ENCODE measurements at regions not wholly inside any gene's neighbourhood (a gene's known extent, or its start where the extent isn't known, plus 50 kb on each side); places are given as distances from the start of the nearest gene placed in this dataset.

DNA sequence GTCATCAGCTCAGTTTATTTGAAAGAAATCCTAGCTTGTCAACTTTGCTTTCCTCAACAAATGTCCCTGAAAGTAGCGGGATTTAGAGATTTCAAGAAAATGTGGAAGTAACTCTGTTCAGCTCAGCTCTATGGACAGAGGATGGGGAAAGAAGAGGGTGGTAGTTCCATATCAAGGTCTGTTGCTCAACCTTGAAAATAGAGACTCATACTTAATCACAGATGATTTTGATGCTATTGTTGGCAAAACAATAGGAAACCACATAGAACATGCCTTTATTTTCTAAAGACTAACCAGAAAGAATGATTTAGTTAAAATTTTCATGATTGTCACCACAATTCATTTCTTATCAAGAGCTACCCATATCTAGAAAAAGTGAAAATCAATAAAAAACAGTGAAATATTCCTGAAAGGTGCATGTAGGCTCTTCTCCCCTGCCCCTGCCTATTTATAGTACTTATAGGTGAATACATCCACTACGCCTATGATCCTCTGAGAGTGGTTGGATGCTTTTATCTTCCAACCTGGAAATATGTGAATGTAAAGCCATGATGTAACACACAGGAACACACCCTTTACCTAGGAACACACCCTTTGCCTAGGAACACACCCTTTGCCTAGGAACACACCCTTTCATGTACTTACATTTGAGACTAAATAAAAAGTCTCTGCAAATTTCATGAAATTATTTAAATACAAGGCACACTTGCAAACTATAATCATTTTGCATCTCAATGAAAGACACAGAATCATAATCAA, 65.8 kb downstream of the ETAA1 start:
- Mint-ChIP-seq H3K9me3 (no peaks in the 10 kb centered on the region), H3K4me1 (no peaks in the 10 kb centered on the region), H3K4me3 (no peak overlapping the region), H3K27ac (no peak overlapping the region), H3K27me3 (no peaks in the 10 kb centered on the region), H3K36me3 (no peaks in the 10 kb centered on the region)
- DNase-seq: no peak

DNA sequence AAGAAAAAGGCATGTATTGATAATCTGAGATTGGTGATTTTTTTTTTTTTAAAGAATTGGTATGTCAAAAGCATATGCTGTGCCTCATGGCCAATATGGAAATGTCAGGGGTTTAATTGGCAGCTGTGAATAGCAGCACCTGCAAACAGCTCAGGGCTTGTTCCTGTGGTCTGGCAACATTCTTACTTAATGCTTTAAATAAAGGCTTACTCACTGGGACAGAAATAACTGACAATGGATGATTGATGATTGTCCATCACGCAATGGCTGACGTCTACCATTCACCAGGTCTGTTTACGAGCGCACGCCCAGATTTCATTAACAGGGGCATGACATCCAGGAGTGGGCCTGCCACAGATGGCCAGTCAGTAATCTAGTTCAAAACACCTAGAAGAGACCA, 66.7 kb downstream of the ETAA1 start:
- Mint-ChIP-seq H3K27me3 (no peaks in the 10 kb centered on the region), H3K9me3 (no peaks in the 10 kb centered on the region), H3K4me3 (no peak overlapping the region)

DNA sequence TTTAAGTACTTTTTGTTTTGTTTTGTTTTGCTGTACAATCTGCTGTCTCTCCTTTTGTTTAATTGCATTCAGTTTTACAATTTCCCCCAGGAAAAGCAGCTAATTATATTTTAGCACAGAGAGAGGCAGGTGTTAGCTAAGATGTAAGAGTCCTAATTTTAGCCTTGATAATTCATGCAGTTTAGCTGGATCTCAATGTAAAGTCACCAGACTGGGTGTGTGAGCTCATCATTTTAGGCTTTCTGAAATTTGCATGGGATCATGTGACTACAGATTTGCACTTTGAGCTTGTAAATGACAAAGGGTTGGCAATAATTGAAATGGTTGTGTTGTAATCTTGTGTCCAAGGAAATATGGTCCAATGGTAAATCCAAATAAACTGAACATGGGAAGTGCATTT, 68.5 kb downstream of the ETAA1 start:
- no peak overlapping the region for H3K4me3 Mint-ChIP-seq
- no peak for DNase-seq
- no peaks in the 10 kb centered on the region for H3K9me3 Mint-ChIP-seq
- H3K36me3 Mint-ChIP-seq: no peaks in the 10 kb centered on the region
- H3K4me1 Mint-ChIP-seq: no peaks in the 10 kb centered on the region
- H3K27me3 Mint-ChIP-seq: no peaks in the 10 kb centered on the region
- no peak overlapping the region for H3K27ac Mint-ChIP-seq

More for the DNA sequence above, 66.7 kb downstream of the ETAA1 start:
- H3K27ac Mint-ChIP-seq: no peak overlapping the region
- no peak for DNase-seq
- H3K36me3 Mint-ChIP-seq: no peaks in the 10 kb centered on the region
- H3K4me1 Mint-ChIP-seq: no peaks in the 10 kb centered on the region

DNA sequence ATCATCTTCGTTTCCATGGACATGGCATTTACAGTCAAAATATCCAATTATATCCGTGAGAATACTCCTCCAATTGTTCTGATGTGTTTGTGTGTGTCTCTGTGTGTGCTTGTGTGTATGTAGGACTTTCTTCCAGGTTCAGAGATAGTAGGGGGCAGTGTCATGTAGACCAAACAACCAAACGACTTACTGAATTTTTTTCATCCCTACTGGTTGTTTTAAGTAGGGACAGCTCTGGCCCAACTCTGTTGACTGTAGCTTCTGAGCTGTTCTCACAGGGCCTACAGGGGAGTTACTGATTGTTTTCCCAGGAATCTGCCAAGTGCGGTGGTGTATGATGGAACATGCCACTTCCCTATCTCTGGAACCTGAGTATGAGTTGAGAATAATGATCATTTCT, 69.6 kb downstream of the ETAA1 start:
- Mint-ChIP-seq H3K27ac (no peak overlapping the region), H3K36me3 (no peaks in the 10 kb centered on the region), H3K9me3 (no peaks in the 10 kb centered on the region), H3K4me3 (no peak overlapping the region), H3K27me3 (peaks cover 4% of the 10 kb centered on the region), H3K4me1 (no peaks in the 10 kb centered on the region)
- DNase-seq: no peak

DNA sequence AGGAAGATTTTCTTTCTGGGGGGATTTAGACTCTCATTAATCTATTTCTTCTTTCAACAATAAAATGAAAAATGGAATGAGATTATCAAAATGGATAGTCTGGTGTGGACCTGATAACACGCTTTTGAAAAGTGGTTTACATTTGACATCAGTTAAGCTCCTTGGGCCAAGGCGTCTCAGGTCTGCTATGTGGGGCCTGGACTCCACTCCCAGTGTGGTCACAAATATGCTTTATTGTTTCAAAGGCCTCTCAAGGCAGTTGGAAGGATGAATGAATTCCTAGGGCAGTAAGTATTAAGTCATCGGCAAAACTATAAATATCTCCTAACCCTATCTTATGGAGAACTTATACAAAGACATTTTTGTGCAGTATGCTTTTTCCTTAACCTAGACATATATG, 74.5 kb downstream of the ETAA1 start:
- H3K36me3 Mint-ChIP-seq: no peaks in the 10 kb centered on the region
- H3K27ac Mint-ChIP-seq: no peak overlapping the region
- H3K9me3 Mint-ChIP-seq: no peaks in the 10 kb centered on the region
- no peaks in the 10 kb centered on the region for H3K4me1 Mint-ChIP-seq
- H3K4me3 Mint-ChIP-seq: no peak overlapping the region
- H3K27me3 Mint-ChIP-seq: peaks cover 15% of the 10 kb centered on the region
- no peak for DNase-seq

DNA sequence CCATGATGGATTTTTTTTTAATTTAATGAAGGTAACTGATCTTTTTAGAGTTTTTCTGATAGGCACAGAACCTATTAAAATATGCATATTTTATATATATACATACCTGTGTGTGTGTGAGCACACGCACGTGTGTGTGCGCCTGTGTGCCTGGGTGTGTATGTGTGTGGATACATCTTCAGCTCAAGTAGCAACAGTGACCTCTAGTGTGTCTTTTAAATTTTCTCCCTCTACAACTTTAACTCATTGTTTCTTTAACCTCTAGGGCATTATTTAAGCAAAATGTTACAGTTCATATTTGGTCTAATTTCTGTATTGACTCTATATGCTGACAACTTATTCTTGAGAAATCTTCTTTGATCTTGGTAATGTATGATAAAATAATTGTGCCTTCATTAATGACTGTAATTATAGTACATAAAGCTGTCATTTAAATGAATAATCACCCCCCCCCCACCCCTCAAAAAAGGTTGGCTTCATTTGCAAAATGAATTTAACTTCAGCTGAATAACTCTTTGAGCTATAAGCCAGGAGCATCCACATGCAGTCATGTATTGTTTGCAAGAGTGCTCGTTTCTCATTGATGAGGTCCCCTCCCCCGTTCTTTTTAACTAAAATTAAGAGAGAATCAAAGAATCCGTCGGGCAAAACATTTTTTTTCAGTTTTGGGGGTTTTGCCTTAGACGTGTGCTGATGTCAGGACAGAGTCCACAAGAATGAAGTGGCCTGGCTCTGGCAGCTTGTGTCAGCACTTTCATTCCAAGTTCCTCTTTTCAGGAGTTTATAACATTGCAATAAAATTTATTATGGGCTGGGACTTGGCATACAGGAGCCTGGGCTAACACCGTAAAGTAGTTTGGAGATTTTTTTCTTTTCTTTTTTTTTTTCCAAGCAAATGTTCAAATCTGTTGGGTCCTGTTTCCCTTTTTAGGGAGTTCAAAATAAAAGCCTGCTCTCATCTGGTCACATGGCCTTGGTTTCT, 80.0 kb downstream of the ETAA1 start:
- no peaks in the 10 kb centered on the region for H3K9me3 Mint-ChIP-seq
- no peak overlapping the region for H3K4me3 Mint-ChIP-seq
- no peaks in the 10 kb centered on the region for H3K4me1 Mint-ChIP-seq
- peaks cover 32% of the 10 kb centered on the region for H3K27me3 Mint-ChIP-seq
- DNase-seq: no peak
- no peaks in the 10 kb centered on the region for H3K36me3 Mint-ChIP-seq
- H3K27ac Mint-ChIP-seq: no peak overlapping the region

DNA sequence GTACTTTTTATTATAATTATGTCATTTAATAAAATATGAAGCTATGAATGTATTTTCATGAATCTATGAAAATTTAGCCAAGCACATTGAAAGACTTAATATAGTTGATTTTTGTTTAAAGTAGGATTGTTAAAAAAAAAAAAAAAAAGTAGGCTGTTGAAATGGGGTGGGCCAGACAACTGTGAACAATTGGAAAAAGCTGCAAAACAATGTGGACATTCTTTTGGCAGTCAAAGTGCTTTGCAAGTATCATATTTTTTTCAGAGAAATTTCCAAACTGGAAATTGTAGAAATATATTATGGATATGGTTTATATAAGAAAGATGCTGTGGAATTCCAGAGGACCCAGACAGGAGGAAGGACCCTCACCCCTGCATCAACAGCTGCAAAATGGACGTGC, 82.1 kb downstream of the ETAA1 start:
- Mint-ChIP-seq H3K4me3 (no peak overlapping the region), H3K9me3 (no peaks in the 10 kb centered on the region), H3K27ac (no peak overlapping the region), H3K4me1 (no peaks in the 10 kb centered on the region), H3K27me3 (peaks cover 28% of the 10 kb centered on the region), H3K36me3 (no peaks in the 10 kb centered on the region)
- DNase-seq: no peak

DNA sequence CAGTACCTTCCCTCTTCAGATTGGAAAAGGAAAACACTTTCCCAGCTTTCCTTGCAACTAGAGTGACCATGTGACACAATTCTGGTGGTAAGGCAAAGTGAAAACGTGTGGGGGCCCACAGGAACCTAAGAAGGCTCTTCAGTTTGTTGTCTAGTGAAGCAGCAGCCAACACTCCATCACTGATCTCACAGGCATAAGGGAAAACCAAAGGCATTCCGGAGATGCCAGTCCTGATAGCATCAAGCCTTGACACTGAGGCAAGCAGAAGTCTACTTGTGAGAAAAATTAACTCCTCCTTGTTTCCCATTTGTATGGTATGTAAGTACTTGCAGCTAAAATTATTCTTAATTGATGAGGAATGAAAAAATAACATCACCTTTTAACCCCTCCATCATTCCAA, 88.3 kb downstream of the ETAA1 start:
- DNase-seq: no peak
- no peak overlapping the region for H3K4me3 Mint-ChIP-seq
- H3K9me3 Mint-ChIP-seq: peaks cover 4% of the 10 kb centered on the region
- H3K36me3 Mint-ChIP-seq: no peaks in the 10 kb centered on the region
- H3K27me3 Mint-ChIP-seq: no peaks in the 10 kb centered on the region
- no peak overlapping the region for H3K27ac Mint-ChIP-seq
- no peaks in the 10 kb centered on the region for H3K4me1 Mint-ChIP-seq

DNA sequence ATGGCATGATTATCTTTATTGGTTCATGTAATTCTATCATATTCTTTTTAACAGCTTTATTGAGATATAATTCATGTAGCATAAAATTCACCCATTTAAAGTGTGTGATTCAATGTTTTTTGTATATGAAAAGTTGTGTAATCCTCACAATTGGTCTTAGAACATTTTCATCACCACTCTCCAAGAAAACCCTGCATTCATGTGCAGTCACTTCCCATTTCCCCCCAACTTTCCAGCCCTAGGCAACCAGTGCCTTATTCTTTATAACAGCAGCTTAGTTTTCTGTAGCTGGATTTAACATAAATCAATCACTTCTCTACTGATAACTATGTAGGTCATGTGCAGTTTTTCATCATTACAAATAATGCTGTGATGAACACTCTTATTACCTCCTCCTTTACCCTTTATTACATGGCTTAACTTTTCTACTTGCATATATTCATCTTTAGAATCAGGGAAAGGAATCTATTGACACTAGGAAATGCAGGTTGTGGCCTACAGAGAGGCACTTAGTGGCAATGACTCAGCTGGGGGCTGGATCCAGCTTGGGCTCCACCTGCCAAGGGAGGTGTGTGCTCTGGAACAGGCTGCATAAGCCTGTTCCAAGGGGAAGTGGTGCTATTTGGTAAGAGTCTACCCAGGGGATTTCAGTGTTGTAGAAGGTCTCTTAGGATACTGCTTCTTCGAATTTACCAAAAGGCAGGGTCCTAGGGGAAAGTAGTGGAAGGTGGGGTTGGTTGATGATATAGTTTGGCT, 89.1 kb downstream of the ETAA1 start:
- H3K27me3 Mint-ChIP-seq: peaks cover 4% of the 10 kb centered on the region
- no peaks in the 10 kb centered on the region for H3K4me1 Mint-ChIP-seq
- no peak for DNase-seq
- H3K4me3 Mint-ChIP-seq: no peak overlapping the region
- H3K27ac Mint-ChIP-seq: no peak overlapping the region
- peaks cover 4% of the 10 kb centered on the region for H3K9me3 Mint-ChIP-seq
- no peaks in the 10 kb centered on the region for H3K36me3 Mint-ChIP-seq

DNA sequence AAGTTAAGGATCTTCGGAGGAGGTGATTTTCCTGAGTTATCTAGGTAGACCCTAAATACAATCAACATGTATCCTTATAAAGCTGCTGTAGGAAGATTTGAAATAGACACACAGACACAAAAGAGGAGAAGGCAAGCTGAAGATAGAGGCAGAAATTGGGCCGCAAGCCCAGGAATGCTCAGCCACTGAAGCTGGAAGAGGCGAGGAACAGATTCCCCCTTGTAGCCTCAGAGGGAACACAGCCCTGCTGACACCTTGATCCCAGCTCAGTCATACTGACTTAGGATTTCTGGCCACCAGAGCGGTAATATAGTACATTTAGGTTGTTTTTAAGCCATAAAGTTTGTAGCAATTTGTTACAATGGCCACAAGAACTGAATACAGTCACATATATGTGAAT, 90.9 kb downstream of the ETAA1 start:
- H3K4me3 Mint-ChIP-seq: no peak overlapping the region
- DNase-seq: no peak
- no peak overlapping the region for H3K27ac Mint-ChIP-seq
- no peaks in the 10 kb centered on the region for H3K4me1 Mint-ChIP-seq
- no peaks in the 10 kb centered on the region for H3K36me3 Mint-ChIP-seq
- peaks cover 4% of the 10 kb centered on the region for H3K9me3 Mint-ChIP-seq
- peaks cover 4% of the 10 kb centered on the region for H3K27me3 Mint-ChIP-seq

DNA sequence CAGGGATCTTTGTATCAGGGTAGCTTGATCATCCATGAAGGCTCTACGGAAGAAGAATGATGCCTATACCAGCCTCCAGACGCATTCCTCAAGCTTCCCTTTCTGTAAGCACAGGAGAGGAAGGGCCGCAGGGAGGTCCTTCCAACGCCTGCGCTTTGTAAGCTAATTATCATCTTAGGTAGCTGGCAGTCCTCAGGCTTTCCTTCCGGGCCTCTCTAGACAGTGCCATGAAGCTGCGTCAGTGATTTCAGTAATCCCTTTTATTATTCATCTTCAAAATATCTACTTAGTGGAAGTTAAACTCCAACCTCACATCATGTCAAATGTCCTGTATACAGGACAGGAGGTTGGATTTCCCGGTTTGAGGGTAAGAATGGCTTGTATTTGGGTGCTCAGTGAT, 92.3 kb downstream of the ETAA1 start:
- peaks cover 4% of the 10 kb centered on the region for H3K27me3 Mint-ChIP-seq
- no peak for DNase-seq
- no peaks in the 10 kb centered on the region for H3K36me3 Mint-ChIP-seq
- peaks cover 4% of the 10 kb centered on the region for H3K9me3 Mint-ChIP-seq
- no peak overlapping the region for H3K4me3 Mint-ChIP-seq
- no peak overlapping the region for H3K27ac Mint-ChIP-seq
- no peaks in the 10 kb centered on the region for H3K4me1 Mint-ChIP-seq

DNA sequence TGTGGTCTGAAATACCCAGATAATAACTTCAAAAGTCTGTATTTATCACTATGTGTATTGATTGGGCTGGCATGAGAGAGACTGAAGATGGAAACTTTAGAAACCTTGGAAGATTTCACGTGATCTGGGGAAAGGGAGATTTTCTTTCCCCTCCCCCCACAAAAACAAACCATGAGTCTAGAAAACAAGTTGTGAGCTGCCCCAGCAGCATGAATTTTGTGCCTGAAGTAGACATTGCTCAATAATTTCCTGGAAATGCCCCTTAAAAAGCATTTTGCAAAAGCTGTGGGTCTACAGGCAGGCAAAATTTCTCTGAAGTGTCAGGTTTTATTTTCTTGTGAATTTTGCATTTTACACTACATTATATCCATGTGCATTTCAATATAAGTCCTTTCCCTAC, 101.8 kb downstream of the ETAA1 start:
- no peak for DNase-seq
- Mint-ChIP-seq H3K27ac (no peak overlapping the region), H3K36me3 (no peaks in the 10 kb centered on the region), H3K4me3 (no peak overlapping the region), H3K4me1 (no peaks in the 10 kb centered on the region), H3K27me3 (peaks cover 4% of the 10 kb centered on the region), H3K9me3 (peaks cover 1% of the 10 kb centered on the region)

DNA sequence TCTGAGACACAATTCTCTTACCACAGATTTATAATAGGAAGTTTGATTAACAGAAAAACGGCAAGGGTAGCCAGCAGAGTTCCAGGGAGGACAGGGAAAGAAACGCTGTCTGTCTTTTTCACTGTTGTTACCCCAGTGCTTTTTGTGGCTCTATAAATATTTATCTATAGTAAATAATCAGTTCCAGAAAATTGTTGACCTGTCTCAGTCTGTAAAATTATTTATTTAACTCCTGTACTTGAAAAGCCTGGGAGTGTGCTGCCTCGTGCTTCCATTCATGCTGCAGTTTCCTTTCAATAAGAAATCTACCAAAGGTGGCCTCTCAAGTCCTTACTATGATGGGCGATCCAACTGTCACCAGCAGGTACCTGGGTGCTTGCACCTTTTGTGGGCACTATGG, 102.9 kb downstream of the ETAA1 start:
- H3K27ac Mint-ChIP-seq: no peak overlapping the region
- peaks cover 1% of the 10 kb centered on the region for H3K9me3 Mint-ChIP-seq
- no peak overlapping the region for H3K4me3 Mint-ChIP-seq
- H3K36me3 Mint-ChIP-seq: no peaks in the 10 kb centered on the region
- no peak for DNase-seq
- peaks cover 7% of the 10 kb centered on the region for H3K27me3 Mint-ChIP-seq
- H3K4me1 Mint-ChIP-seq: no peaks in the 10 kb centered on the region

DNA sequence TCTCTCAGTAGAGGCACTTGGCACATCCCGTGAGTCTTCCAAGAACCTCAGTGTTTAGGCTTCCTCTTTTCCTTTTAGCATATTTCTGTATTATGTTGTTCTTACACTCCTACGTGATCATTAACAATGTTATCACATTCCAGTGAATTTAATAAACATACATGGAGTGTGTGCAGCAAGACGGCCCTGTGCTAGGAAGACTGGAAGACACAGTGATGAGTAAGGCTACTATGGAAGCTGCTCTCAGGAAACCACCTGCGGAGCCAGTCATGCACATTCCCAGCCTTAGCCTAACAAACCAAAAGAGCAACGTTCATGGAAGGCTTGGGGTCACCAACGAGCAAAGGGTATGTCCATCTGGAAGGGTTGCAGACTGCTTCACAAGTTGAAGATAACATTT, 103.4 kb downstream of the ETAA1 start:
- Mint-ChIP-seq H3K9me3 (peaks cover 1% of the 10 kb centered on the region), H3K36me3 (no peaks in the 10 kb centered on the region), H3K4me3 (no peak overlapping the region), H3K4me1 (no peaks in the 10 kb centered on the region), H3K27me3 (peaks cover 7% of the 10 kb centered on the region), H3K27ac (no peak overlapping the region)
- DNase-seq: no peak

Data from activated naive CD8-positive, alpha-beta T cell treated with anti-CD3 and anti-CD28 coated beads for 36 hours (primary cell).